Natural killer cell (primary cell): ENCODE measurements at regions not wholly inside any gene's neighbourhood (a gene's known extent, or its start where the extent isn't known, plus 50 kb on each side); places are given as distances from the start of the nearest gene placed in this dataset.

Experiments
- ATAC-seq, 3 donors: fragments of 150-1000 bp in 2 of 3; fragments of 200-7000 bp in 1 of 3; cut with Tn5 transposase; 1 replicate in 1 of 3; 2 replicates in 2 of 3; pipeline ENCODE4 v1.10.0; 2021; ENCODE audit warnings: mild to moderate bottlenecking in 2 of 3, moderate library complexity in 2 of 3
- DNase-seq, 2 donors: peaks; one replicate each; pipeline versions ENCODE4 v3.0.0 to v3.0.0-alpha.2; 2013 to 2021; ENCODE audit warnings: mixed read lengths in 1 of 2
- H3K27ac ChIP-seq: one replicate; pipeline ENCODE4 v1.5.1; 2013; ENCODE audit warnings: mild to moderate bottlenecking, low read length
- H3K27me3 ChIP-seq: one replicate; pipeline ENCODE4 v1.6.1; 2013; ENCODE audit warnings: low read length; ENCODE audit not compliant: control insufficient read depth, insufficient read depth
- H3K36me3 ChIP-seq: one replicate; pipeline ENCODE4 v1.6.1; 2013; ENCODE audit warnings: low read length; ENCODE audit not compliant: control insufficient read depth, insufficient read depth
- H3K4me1 ChIP-seq: one replicate; pipeline ENCODE4 v1.6.1; 2013; ENCODE audit warnings: low read length; ENCODE audit not compliant: control insufficient read depth, insufficient read depth
- H3K4me3 ChIP-seq: one replicate; pipeline ENCODE4 v1.5.1; 2013; ENCODE audit warnings: low read length
- H3K9me3 ChIP-seq: one replicate; pipeline ENCODE4 v1.6.1; 2013; ENCODE audit warnings: low read length; ENCODE audit not compliant: control insufficient read depth, insufficient read depth
- H3K27ac Mint-ChIP-seq, 2 donors: one replicate each; pipeline ENCODE4 v1.8.0; 2022; ENCODE audit warnings: mild to moderate bottlenecking in 2 of 2, mixed read lengths in 2 of 2, moderate library complexity in 1 of 2
- H3K27me3 Mint-ChIP-seq, 2 donors: one replicate each; pipeline ENCODE4 v1.8.0; 2022; ENCODE audit warnings: low read depth in 2 of 2, mixed read lengths in 2 of 2
- H3K36me3 Mint-ChIP-seq: one replicate; pipeline ENCODE4 v1.8.0; 2022; ENCODE audit warnings: mixed read lengths
- H3K4me1 Mint-ChIP-seq, 2 donors: one replicate each; pipeline ENCODE4 v1.8.0; 2022; ENCODE audit warnings: mixed read lengths in 2 of 2
- H3K4me3 Mint-ChIP-seq: one replicate; pipeline ENCODE4 v1.8.0; 2022; ENCODE audit warnings: mild to moderate bottlenecking, moderate library complexity, mixed read lengths
- H3K9me3 Mint-ChIP-seq, 2 donors: one replicate each; pipeline ENCODE4 v1.8.0; 2022; ENCODE audit warnings: mixed read lengths in 2 of 2
- CTCF ChIP-seq: fragments of 200-600 bp; IDR thresholded peaks from one replicate; pipeline ENCODE4 v1.8.0; 2022; ENCODE audit warnings: antibody characterized with exemption
- WGBS: methylation state at CpG from one replicate; pipeline ENCODE4 v1.1.7; 2013; ENCODE audit warnings: missing lambda C conversion rate; ENCODE audit not compliant: insufficient coverage; 5-methylcytosine and 5-hydroxymethylcytosine counted together
- intact Hi-C: fragments of 100-400 bp; cut with micrococcal nuclease; formaldehyde crosslinking; loops from one replicate; pipeline ENCODE4 v1.14.2; 2022

DNA sequence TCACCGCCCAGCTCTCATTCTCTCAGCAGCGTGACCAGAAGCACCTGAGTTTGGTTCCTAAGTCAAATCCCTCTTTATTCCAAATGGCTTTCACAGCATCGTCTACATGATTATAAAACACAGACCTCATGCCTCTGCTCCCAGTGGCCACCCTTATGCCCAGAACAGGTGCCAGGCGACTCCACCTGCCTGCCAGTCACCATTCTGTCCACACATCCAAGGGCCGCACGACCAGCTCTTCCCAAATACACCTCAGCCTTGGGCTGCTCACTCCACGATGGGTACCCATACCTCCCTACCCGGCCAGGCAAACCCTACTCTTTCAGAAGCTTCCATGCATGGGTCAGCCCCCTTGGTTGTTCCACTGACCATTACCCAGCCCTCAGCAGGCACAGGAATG, 851.6 kb upstream of the SALL3 start:
- Histone ChIP-seq H3K4me3 (no peak overlapping the region), H3K9me3 (peaks cover 7% of the 10 kb centered on the region), H3K27ac (no peak overlapping the region), H3K4me1 (no peaks in the 10 kb centered on the region), H3K36me3 (no peaks in the 10 kb centered on the region), H3K27me3 (no peaks in the 10 kb centered on the region)
- DNase-seq: no peak
- ATAC-seq: no peak
- peaks cover 6 to 9% of the 10 kb centered on the region in 2 donors for H3K9me3 Mint-ChIP-seq
- TF ChIP-seq CTCF: no peak
- no peak overlapping the region for H3K27ac Mint-ChIP-seq
- no peaks in the 10 kb centered on the region for H3K36me3 Mint-ChIP-seq
- WGBS: 79% methylated on average over 8 of the region's 8 CpGs
- H3K4me1 Mint-ChIP-seq: no peaks in the 10 kb centered on the region
- H3K4me3 Mint-ChIP-seq: no peak overlapping the region
- intact Hi-C loops: no loop called here
- peaks cover 0 to 5% of the 10 kb centered on the region in 2 donors for H3K27me3 Mint-ChIP-seq

DNA sequence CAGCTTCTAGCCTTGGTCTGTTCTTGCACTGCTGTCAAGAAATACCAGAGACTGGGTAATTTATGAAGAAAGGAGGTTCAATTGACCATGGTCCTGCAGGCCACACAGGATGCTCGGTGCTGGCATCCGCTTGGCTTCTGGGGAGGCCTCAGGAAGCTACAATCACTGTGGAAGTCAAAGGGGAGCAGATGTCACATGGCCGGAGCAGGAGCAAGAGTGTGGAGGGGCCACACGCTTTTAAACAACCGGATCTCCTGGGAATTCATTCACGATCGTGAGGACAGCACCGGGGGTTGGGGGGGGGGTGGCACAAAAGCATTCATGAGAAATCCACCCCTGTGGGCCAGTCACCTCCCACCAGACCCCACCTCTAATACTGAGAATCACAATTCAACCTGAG, 850.4 kb upstream of the SALL3 start:
- H3K27me3 ChIP-seq: no peaks in the 10 kb centered on the region
- peaks cover 6 to 9% of the 10 kb centered on the region in 2 donors for H3K9me3 Mint-ChIP-seq
- intact Hi-C loops: no loop called here
- H3K9me3 ChIP-seq: peaks cover 7% of the 10 kb centered on the region
- no peak overlapping the region for H3K27ac ChIP-seq
- no peak overlapping the region for H3K4me3 ChIP-seq
- no peaks in the 10 kb centered on the region for H3K36me3 ChIP-seq
- WGBS: 89% methylated on average over 4 of the region's 8 CpGs
- H3K4me3 Mint-ChIP-seq: no peak overlapping the region
- no peaks in the 10 kb centered on the region for H3K4me1 ChIP-seq
- H3K36me3 Mint-ChIP-seq: no peaks in the 10 kb centered on the region
- DNase-seq (no peak), ATAC-seq (no peak)
- H3K27ac Mint-ChIP-seq: no peak overlapping the region
- peaks cover 0 to 2% of the 10 kb centered on the region in 2 donors for H3K27me3 Mint-ChIP-seq
- TF ChIP-seq CTCF: no peak
- no peaks in the 10 kb centered on the region for H3K4me1 Mint-ChIP-seq

GRCh38 chr18:78130232-78131195, 849.1 kb upstream of the SALL3 start:
- Mint-ChIP-seq H3K4me1 (no peaks in the 10 kb centered on the region), H3K36me3 (no peaks in the 10 kb centered on the region), H3K9me3 (peaks cover 5% of the 10 kb centered on the region in 2 donors), H3K27ac (no peak overlapping the region), H3K27me3 (peaks cover 0 to 2% of the 10 kb centered on the region in 2 donors), H3K4me3 (no peak overlapping the region)
- intact Hi-C loops: no loop called here
- Histone ChIP-seq H3K4me3 (no peak overlapping the region), H3K4me1 (no peaks in the 10 kb centered on the region), H3K36me3 (no peaks in the 10 kb centered on the region), H3K9me3 (peaks cover 7% of the 10 kb centered on the region), H3K27ac (no peak overlapping the region), H3K27me3 (no peaks in the 10 kb centered on the region)
- DNase-seq (no peak), ATAC-seq (no peak)
- no peak for TF ChIP-seq CTCF
- 70% methylated on average over 12 of the region's 12 CpGs for WGBS
